NCI-H1417 (cell line): ENCODE measurements at regions not wholly inside any gene's neighbourhood (a gene's known extent, or its start where the extent isn't known, plus 50 kb on each side); places are given as distances from the start of the nearest gene placed in this dataset.

ENCODE experiments used
- DNase-seq, 3 experiments: peaks; one replicate each; lab custom pipeline; 2025; lab: John Stamatoyannopoulos, UW

GRCh38 chr5:158022837-158023236 lies 163.9 kb upstream of the CLINT1 start:
- DNase-seq, result no peak

- no peak for DNase-seq
Measured at GRCh38 chr5:158022393-158022792, 163.4 kb upstream of the CLINT1 start.

GRCh38 chr5:158020555-158021418 lies 161.8 kb upstream of the CLINT1 start:
- peak in 1 of 3 experiments; percentile 9 for DNase-seq

- no peak for DNase-seq
Measured at GRCh38 chr5:158017469-158017868, 158.5 kb upstream of the CLINT1 start.

GRCh38 chr5:158014372-158014771 lies 155.4 kb upstream of the CLINT1 start:
- no peak for DNase-seq

- peak in 1 of 3 experiments; percentile 14 for DNase-seq
Measured at GRCh38 chr5:158013939-158014338, 155.0 kb upstream of the CLINT1 start.

GRCh38 chr5:158013303-158013702 lies 154.4 kb upstream of the CLINT1 start:
- no peak for DNase-seq

- peak in 1 of 3 experiments; percentile 9 for DNase-seq
Measured at GRCh38 chr5:158011422-158011821, 152.5 kb upstream of the CLINT1 start.

GRCh38 chr5:158010831-158011230 lies 151.9 kb upstream of the CLINT1 start:
- no peak for DNase-seq

- DNase-seq, result no peak
Measured at GRCh38 chr5:158007336-158007735, 148.4 kb upstream of the CLINT1 start.

- no peak for DNase-seq
Measured at GRCh38 chr5:157999696-158000095, 140.8 kb upstream of the CLINT1 start.

- DNase-seq, result no peak
Measured at GRCh38 chr5:157997991-157998504, 139.1 kb upstream of the CLINT1 start.

GRCh38 chr5:157994906-157995519 lies 136.1 kb upstream of the CLINT1 start:
- peak; percentile 45 to 71 (median 59) for DNase-seq

GRCh38 chr5:157993986-157994691 lies 135.2 kb upstream of the CLINT1 start:
- no peak for DNase-seq

- DNase-seq, result peak in 1 of 3 experiments; percentile 2
Measured at GRCh38 chr5:157993201-157993600, 134.3 kb upstream of the CLINT1 start.

- no peak for DNase-seq
Measured at GRCh38 chr5:157990583-157991181, 131.7 kb upstream of the CLINT1 start.

- DNase-seq, result no peak
Measured at GRCh38 chr5:157989296-157989695, 130.4 kb upstream of the CLINT1 start.

- no peak for DNase-seq
Measured at GRCh38 chr5:157987259-157987658, 128.3 kb upstream of the CLINT1 start.

GRCh38 chr5:157986431-157986990 lies 127.6 kb upstream of the CLINT1 start:
- DNase-seq, result no peak

- no peak for DNase-seq
Measured at GRCh38 chr5:157984611-157985010, 125.7 kb upstream of the CLINT1 start.

- no peak for DNase-seq
Measured at GRCh38 chr5:157983906-157984551, 125.1 kb upstream of the CLINT1 start.
